Kidney epithelial cell (primary cell): ENCODE measurements at regions not wholly inside any gene's neighbourhood (a gene's known extent, or its start where the extent isn't known, plus 50 kb on each side); places are given as distances from the start of the nearest gene placed in this dataset.

Source experiments
- DNase-seq: peaks from one replicate; pipeline ENCODE4 v3.0.0-alpha.2; 2010; ENCODE audit warnings: low read depth
- H3K27me3 ChIP-seq: 2 replicates; pipeline ENCODE4 v1.6.0; 2011; ENCODE audit warnings: low read length; ENCODE audit not compliant: control insufficient read depth, insufficient read depth
- H3K36me3 ChIP-seq: 2 replicates; pipeline ENCODE4 v1.5.1; 2011; ENCODE audit warnings: low read length; ENCODE audit not compliant: control insufficient read depth, insufficient read depth
- H3K4me3 ChIP-seq: 2 replicates; pipeline ENCODE4 v1.5.1; 2011; ENCODE audit warnings: low read depth, mild to moderate bottlenecking, control low read depth, low read length
- CTCF ChIP-seq: IDR thresholded peaks from 2 replicates; pipeline ENCODE4 v1.5.1; 2011; ENCODE audit warnings: mild to moderate bottlenecking, moderate library complexity, low read length, control low read depth, inconsistent platforms; ENCODE audit not compliant: insufficient read depth, poor library complexity, severe bottlenecking

DNA sequence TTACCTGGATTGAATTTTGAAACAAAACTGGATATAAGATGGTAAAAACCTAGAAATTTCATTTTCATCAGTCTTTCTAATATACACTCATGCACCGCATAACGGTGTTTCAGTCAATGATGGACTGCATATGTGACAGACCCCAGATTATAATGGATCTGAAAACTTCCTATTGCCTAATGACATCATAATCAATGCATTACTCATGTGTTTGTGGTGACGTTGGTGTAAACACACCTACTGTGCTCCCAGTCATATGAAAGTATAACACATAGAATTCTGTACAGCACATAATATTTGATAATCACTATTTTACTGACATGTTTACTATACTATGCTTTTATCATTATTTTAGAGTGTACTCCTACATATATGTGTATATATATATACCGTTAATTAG lies 119.9 kb upstream of the AGA start:
- no peak for TF ChIP-seq CTCF
- H3K4me3 ChIP-seq, result no peak overlapping the region
- H3K27me3 ChIP-seq, result no peaks in the 10 kb centered on the region
- no peaks in the 10 kb centered on the region for H3K36me3 ChIP-seq
- DNase-seq, result no peak

- no peak for DNase-seq
- no peaks in the 10 kb centered on the region for H3K27me3 ChIP-seq
- no peaks in the 10 kb centered on the region for H3K36me3 ChIP-seq
- no peak for TF ChIP-seq CTCF
- H3K4me3 ChIP-seq, result no peak overlapping the region
Measured at GRCh38 chr4:177562859-177563258, 120.6 kb upstream of the AGA start.

GRCh38 chr4:177566691-177567090 lies 124.5 kb upstream of the AGA start:
- Histone ChIP-seq H3K27me3 (no peaks in the 10 kb centered on the region), H3K4me3 (no peak overlapping the region), H3K36me3 (no peaks in the 10 kb centered on the region)
- no peak for TF ChIP-seq CTCF
- DNase-seq, result no peak

GRCh38 chr4:177568931-177569330 lies 126.7 kb upstream of the AGA start:
- no peak for DNase-seq
- Histone ChIP-seq H3K36me3 (no peaks in the 10 kb centered on the region), H3K27me3 (no peaks in the 10 kb centered on the region), H3K4me3 (no peak overlapping the region)
- TF ChIP-seq CTCF, result no peak

- H3K27me3 ChIP-seq, result no peaks in the 10 kb centered on the region
- TF ChIP-seq CTCF, result no peak
- DNase-seq, result no peak
- H3K4me3 ChIP-seq, result no peak overlapping the region
- H3K36me3 ChIP-seq, result no peaks in the 10 kb centered on the region
Measured at GRCh38 chr4:177569434-177569833, 127.2 kb upstream of the AGA start.

- peak; percentile 65 for DNase-seq
- no peaks in the 10 kb centered on the region for H3K27me3 ChIP-seq
- no peak for TF ChIP-seq CTCF
Measured at GRCh38 chr4:177573507-177573906, 131.3 kb upstream of the AGA start.

More at GRCh38 chr4:177573507-177573906, 131.3 kb upstream of the AGA start:
- H3K36me3 ChIP-seq, result no peaks in the 10 kb centered on the region
- no peak overlapping the region for H3K4me3 ChIP-seq
